Keratinocyte (primary cell): ENCODE measurements at regions not wholly inside any gene's neighbourhood (a gene's known extent, or its start where the extent isn't known, plus 50 kb on each side); places are given as distances from the start of the nearest gene placed in this dataset.

Experiments
- DNase-seq: peaks from one replicate; pipeline ENCODE4 v3.0.0-alpha.2; 2011; ENCODE audit warnings: low read depth, missing footprints, low spot score
- FAIRE-seq: peaks from 2 replicates; lab custom pipeline; 2011; peaks lifted over from hg19 to GRCh38; lab: Jason Lieb, UNC
- H2AFZ ChIP-seq: 2 replicates; pipeline ENCODE4 v1.6.0; 2012; ENCODE audit warnings: low read length, control low read depth, inconsistent platforms; ENCODE audit not compliant: control insufficient read depth
- H3K27ac ChIP-seq: 2 replicates; pipeline ENCODE4 v1.5.1; 2011; ENCODE audit warnings: low read length; ENCODE audit not compliant: control insufficient read depth, insufficient read depth
- H3K27me3 ChIP-seq: 3 replicates; pipeline ENCODE4 v1.6.0; 2011; ENCODE audit warnings: low read length; ENCODE audit not compliant: control insufficient read depth, insufficient read depth; ENCODE audit errors: extremely low read depth
- H3K36me3 ChIP-seq, 2 experiments: 2 replicates in 1 of 2; 3 replicates in 1 of 2; pipeline ENCODE4 v1.5.1; 2011; ENCODE audit warnings: low read length in 2 of 2, mild to moderate bottlenecking in 1 of 2; ENCODE audit not compliant: control insufficient read depth in 2 of 2, insufficient read depth in 2 of 2; ENCODE audit errors: extremely low read depth in 1 of 2
- H3K4me1 ChIP-seq: 3 replicates; pipeline ENCODE4 v1.5.1; 2011; ENCODE audit warnings: low read length; ENCODE audit not compliant: control insufficient read depth, insufficient read depth; ENCODE audit errors: extremely low read depth
- H3K4me2 ChIP-seq: 3 replicates; pipeline ENCODE4 v1.6.0; 2011; ENCODE audit warnings: low read depth, low read length; ENCODE audit not compliant: control insufficient read depth, insufficient read depth; ENCODE audit errors: extremely low read depth
- H3K4me3 ChIP-seq, 3 experiments: fragments of 200-600 bp in 1 of 3; sonication (generic) in 1 of 3; 2 replicates in 2 of 3; 3 replicates in 1 of 3; pipeline ENCODE4 v1.5.1; 2011 to 2016; ENCODE audit warnings: low read length in 3 of 3, mild to moderate bottlenecking in 3 of 3, control low read depth in 2 of 3, inconsistent platforms in 1 of 3, low read depth in 1 of 3, mixed read lengths in 1 of 3, mixed run types in 1 of 3, moderate library complexity in 1 of 3; ENCODE audit not compliant: control insufficient read depth in 2 of 3, insufficient read depth in 2 of 3; ENCODE audit errors: extremely low read depth in 1 of 3
- H3K79me2 ChIP-seq: 2 replicates; pipeline ENCODE4 v1.6.0; 2012; ENCODE audit warnings: low read length; ENCODE audit not compliant: control insufficient read depth, insufficient read depth
- H3K9ac ChIP-seq: 3 replicates; pipeline ENCODE4 v1.6.0; 2011; ENCODE audit warnings: low read length; ENCODE audit not compliant: control insufficient read depth, insufficient read depth; ENCODE audit errors: extremely low read depth
- H3K9me1 ChIP-seq: 3 replicates; pipeline ENCODE4 v1.6.0; 2011; ENCODE audit warnings: low read length; ENCODE audit not compliant: control insufficient read depth, insufficient read depth; ENCODE audit errors: extremely low read depth
- H3K9me3 ChIP-seq: 2 replicates; pipeline ENCODE4 v1.5.1; 2012; ENCODE audit warnings: low read depth, low read length; ENCODE audit not compliant: control insufficient read depth
- H4K20me1 ChIP-seq: 3 replicates; pipeline ENCODE4 v1.6.0; 2011; ENCODE audit warnings: low read length; ENCODE audit not compliant: control insufficient read depth, insufficient read depth; ENCODE audit errors: extremely low read depth
- EZH2 ChIP-seq: IDR thresholded peaks from one replicate; pipeline ENCODE4 v1.6.1; 2012; ENCODE audit warnings: inconsistent platforms, mild to moderate bottlenecking, low read length, moderate library complexity
- dilution Hi-C: fragments of 300-500 bp; cut with MboI; formaldehyde crosslinking; loops from one replicate; pipeline ENCODE4 v1.7.0; 2020; ENCODE audit warnings: low sequenced_read_pairs; ENCODE audit not compliant: extremely low pct_ligation_motif_present
- TF ChIP-seq, protein P1 (sequence below), 3 experiments: IDR thresholded peaks in 1 of 3; conservative IDR thresholded peaks in 1 of 3; optimal IDR thresholded peaks in 1 of 3; 2 replicates in 2 of 3; 3 replicates in 1 of 3; pipeline versions ENCODE3 to v1.5.1; 2011; ENCODE audit warnings: low read length in 3 of 3, mild to moderate bottlenecking in 3 of 3, moderate library complexity in 2 of 3, control low read depth in 1 of 3, inconsistent platforms in 1 of 3; ENCODE audit not compliant: insufficient read depth in 2 of 3; ENCODE audit errors: extremely low read depth in 1 of 3

DNA sequence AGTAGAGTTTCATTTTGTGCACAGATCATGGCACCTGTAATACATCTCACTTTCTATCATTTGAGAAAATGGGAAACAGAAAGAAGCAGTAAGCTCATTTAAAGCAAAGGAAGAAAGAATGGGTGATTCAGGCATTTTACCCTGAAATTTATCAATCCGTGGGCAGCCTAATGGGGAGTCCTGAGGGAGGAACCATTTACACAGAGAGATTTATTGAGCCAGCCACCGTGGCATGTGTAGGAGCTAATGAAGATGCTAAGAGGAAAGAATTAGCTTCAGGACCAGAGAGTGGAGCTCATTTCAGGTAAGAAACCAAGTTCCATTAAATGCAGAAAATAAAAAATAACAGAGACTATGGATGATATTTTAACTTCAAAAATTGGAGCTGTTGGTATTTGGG, 443.4 kb upstream of the COBL start:
- H2AFZ ChIP-seq = no peak overlapping the region
- H3K9me1 ChIP-seq = no peaks in the 10 kb centered on the region
- FAIRE-seq (no peak), DNase-seq (no peak)
- no peak overlapping the region for H3K27ac ChIP-seq
- no peaks in the 10 kb centered on the region for H3K9me3 ChIP-seq
- no peaks in the 10 kb centered on the region for H3K4me1 ChIP-seq
- no peak for TF ChIP-seq EZH2
- TF ChIP-seq, protein P1, sequence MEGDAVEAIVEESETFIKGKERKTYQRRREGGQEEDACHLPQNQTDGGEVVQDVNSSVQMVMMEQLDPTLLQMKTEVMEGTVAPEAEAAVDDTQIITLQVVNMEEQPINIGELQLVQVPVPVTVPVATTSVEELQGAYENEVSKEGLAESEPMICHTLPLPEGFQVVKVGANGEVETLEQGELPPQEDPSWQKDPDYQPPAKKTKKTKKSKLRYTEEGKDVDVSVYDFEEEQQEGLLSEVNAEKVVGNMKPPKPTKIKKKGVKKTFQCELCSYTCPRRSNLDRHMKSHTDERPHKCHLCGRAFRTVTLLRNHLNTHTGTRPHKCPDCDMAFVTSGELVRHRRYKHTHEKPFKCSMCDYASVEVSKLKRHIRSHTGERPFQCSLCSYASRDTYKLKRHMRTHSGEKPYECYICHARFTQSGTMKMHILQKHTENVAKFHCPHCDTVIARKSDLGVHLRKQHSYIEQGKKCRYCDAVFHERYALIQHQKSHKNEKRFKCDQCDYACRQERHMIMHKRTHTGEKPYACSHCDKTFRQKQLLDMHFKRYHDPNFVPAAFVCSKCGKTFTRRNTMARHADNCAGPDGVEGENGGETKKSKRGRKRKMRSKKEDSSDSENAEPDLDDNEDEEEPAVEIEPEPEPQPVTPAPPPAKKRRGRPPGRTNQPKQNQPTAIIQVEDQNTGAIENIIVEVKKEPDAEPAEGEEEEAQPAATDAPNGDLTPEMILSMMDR (optimal IDR thresholded peaks at IDR 0.05 in 1 of 3, IDR thresholded peaks at IDR 0.05 in 1 of 3, conservative IDR thresholded peaks at IDR 0.05 in 1 of 3; ENCODE audit: extremely low read depth in 1 of 3, insufficient read depth in 2 of 3, low read length in 3 of 3) = no peak
- no peak overlapping the region for H3K4me2 ChIP-seq
- no peaks in the 10 kb centered on the region for H3K79me2 ChIP-seq
- dilution Hi-C loops = no loop called here
- H3K36me3 ChIP-seq = no peaks in the 10 kb centered on the region
- no peak overlapping the region for H3K4me3 ChIP-seq
- H3K27me3 ChIP-seq = no peaks in the 10 kb centered on the region
- no peaks in the 10 kb centered on the region for H4K20me1 ChIP-seq
- no peak overlapping the region for H3K9ac ChIP-seq

DNA sequence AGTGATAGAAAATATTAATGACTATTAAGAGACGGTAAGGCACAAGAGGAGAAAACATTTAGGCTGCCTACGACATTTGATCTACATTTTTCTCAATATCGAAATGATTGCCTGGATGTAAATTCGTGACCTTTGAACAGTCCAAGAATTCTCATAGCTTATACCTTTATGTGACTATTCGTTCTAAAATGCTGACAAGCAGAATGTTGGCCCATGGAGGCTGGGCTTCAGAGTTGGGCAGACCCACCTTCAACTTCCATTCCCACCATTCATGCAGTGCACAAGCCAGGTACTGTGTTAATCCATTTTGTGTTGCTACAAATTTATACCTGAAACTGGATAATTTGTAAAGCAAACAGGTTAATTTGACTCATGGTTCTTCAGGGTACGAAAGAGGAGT, 441.4 kb upstream of the COBL start:
- H3K4me1 ChIP-seq = no peaks in the 10 kb centered on the region
- no peak overlapping the region for H3K4me2 ChIP-seq
- H3K9ac ChIP-seq = no peak overlapping the region
- DNase-seq = no peak
- H3K9me1 ChIP-seq = no peaks in the 10 kb centered on the region
- H3K27me3 ChIP-seq = no peaks in the 10 kb centered on the region
- TF ChIP-seq, protein P1 (optimal IDR thresholded peaks at IDR 0.05 in 1 of 3, IDR thresholded peaks at IDR 0.05 in 1 of 3, conservative IDR thresholded peaks at IDR 0.05 in 1 of 3; ENCODE audit: extremely low read depth in 1 of 3, insufficient read depth in 2 of 3, low read length in 3 of 3) = no peak
- TF ChIP-seq EZH2 = no peak
- no peaks in the 10 kb centered on the region for H3K79me2 ChIP-seq
- no peak overlapping the region for H2AFZ ChIP-seq
- no peaks in the 10 kb centered on the region for H4K20me1 ChIP-seq
- no peaks in the 10 kb centered on the region for H3K9me3 ChIP-seq
- FAIRE-seq = no peak
- H3K36me3 ChIP-seq = no peaks in the 10 kb centered on the region
- H3K4me3 ChIP-seq = no peak overlapping the region
- dilution Hi-C loops = no loop called here
- no peak overlapping the region for H3K27ac ChIP-seq
